Bronchial epithelial cell (primary cell): ENCODE measurements at regions not wholly inside any gene's neighbourhood (a gene's known extent, or its start where the extent isn't known, plus 50 kb on each side); places are given as distances from the start of the nearest gene placed in this dataset.

Experiments
- DNase-seq: peaks from one replicate; pipeline ENCODE4 v3.0.0-alpha.2; 2010; ENCODE audit warnings: low read depth
- FAIRE-seq: peaks from 2 replicates; lab custom pipeline; 2011; peaks lifted over from hg19 to GRCh38; lab: Jason Lieb, UNC
- H3K27me3 ChIP-seq: 2 replicates; pipeline ENCODE4 v1.5.1; 2011; ENCODE audit warnings: low read length; ENCODE audit not compliant: control insufficient read depth, insufficient read depth
- H3K36me3 ChIP-seq: 2 replicates; pipeline ENCODE4 v1.5.1; 2011; ENCODE audit warnings: low read length; ENCODE audit not compliant: control insufficient read depth, insufficient read depth
- H3K4me3 ChIP-seq: 2 replicates; pipeline ENCODE4 v1.5.1; 2011; ENCODE audit warnings: mild to moderate bottlenecking, low read depth, low read length, control low read depth
- TF ChIP-seq, protein P1 (sequence below): IDR thresholded peaks from 2 replicates; pipeline ENCODE4 v1.5.1; 2011; ENCODE audit warnings: mild to moderate bottlenecking, moderate library complexity, low read length, control low read depth, inconsistent platforms; ENCODE audit not compliant: insufficient read depth, severe bottlenecking

DNA sequence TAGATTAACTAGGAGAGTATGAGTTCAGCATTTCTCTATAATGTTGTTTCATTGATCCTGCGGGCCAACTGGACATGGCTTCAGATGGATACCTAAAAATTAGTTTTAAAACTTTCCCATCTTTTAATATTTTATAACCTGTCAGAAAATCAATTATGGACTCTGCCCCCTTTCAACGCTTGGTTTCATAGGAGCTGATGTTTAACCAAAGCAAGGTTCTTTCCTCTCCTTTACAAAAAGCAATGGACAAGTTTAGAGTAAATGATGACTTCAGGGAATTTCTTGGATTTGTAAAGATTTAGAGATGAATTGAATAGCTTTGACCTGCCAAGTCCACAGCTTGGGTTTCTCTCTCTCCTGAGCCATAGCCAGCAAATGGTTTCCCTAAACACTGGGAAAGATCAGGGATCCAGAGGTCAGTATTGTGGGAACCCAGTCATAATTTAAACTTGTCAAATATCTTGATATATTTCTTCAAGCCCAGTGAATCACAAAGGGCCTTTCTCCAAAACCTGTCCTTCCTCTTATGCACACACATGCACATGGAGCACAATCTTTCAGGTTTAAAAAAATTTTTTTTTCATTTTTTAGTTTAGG, 177.1 kb downstream of the EVX1 start:
- H3K27me3 ChIP-seq, result no peaks in the 10 kb centered on the region
- TF ChIP-seq, protein P1, sequence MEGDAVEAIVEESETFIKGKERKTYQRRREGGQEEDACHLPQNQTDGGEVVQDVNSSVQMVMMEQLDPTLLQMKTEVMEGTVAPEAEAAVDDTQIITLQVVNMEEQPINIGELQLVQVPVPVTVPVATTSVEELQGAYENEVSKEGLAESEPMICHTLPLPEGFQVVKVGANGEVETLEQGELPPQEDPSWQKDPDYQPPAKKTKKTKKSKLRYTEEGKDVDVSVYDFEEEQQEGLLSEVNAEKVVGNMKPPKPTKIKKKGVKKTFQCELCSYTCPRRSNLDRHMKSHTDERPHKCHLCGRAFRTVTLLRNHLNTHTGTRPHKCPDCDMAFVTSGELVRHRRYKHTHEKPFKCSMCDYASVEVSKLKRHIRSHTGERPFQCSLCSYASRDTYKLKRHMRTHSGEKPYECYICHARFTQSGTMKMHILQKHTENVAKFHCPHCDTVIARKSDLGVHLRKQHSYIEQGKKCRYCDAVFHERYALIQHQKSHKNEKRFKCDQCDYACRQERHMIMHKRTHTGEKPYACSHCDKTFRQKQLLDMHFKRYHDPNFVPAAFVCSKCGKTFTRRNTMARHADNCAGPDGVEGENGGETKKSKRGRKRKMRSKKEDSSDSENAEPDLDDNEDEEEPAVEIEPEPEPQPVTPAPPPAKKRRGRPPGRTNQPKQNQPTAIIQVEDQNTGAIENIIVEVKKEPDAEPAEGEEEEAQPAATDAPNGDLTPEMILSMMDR, result no peak
- FAIRE-seq (no peak), DNase-seq (no peak)
- no peak overlapping the region for H3K4me3 ChIP-seq
- H3K36me3 ChIP-seq, result no peaks in the 10 kb centered on the region

DNA sequence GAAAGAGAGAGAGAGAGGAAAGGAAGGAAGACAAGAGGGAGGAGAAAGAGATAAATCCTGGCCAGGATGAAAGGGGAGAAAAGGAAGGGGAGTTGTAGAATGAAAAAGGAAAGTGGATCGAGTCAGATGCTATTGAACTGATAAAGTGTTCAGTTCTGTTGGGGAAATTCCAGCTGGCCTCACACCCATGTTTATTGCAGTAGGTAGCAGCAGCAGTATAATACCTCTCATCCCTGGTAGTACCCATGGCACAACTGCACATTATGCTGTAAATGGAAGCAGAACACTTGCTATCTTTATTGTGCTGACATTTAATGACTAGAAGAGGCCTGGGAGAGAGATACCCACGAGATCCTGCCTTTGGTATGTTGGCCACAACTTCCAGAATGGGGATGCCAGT, 178.1 kb downstream of the EVX1 start:
- Histone ChIP-seq H3K36me3 (no peaks in the 10 kb centered on the region), H3K4me3 (no peak overlapping the region), H3K27me3 (no peaks in the 10 kb centered on the region)
- DNase-seq (no peak), FAIRE-seq (peak; percentile 86)
- TF ChIP-seq, protein P1, result no peak

- Histone ChIP-seq H3K36me3 (no peaks in the 10 kb centered on the region), H3K27me3 (no peaks in the 10 kb centered on the region), H3K4me3 (no peak overlapping the region)
- TF ChIP-seq, protein P1, result no peak
- DNase-seq (peak; percentile 93), FAIRE-seq (no peak)
Observed at GRCh38 chr7:27423290-27423689, 180.7 kb downstream of the EVX1 start.

DNA sequence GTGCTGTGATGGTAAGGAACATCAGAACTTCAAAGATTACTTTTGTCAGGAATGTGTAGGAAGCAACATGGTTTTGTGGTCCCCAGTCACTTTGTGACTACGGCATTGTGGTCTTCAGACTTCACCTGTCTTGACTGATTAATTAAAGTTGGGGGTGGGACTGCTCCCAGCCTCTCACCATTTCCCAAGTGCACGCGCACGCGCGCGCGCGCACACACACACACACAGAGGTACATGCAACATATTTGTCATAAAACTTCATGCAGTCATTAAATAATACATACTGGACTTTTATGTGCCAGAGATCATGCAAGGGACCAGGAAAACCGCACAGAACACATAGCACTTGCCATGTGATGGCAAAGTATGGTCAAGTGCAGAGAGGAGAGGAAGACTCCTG, 181.2 kb downstream of the EVX1 start:
- H3K36me3 ChIP-seq, result no peaks in the 10 kb centered on the region
- no peak for FAIRE-seq
- DNase-seq, result no peak
- no peak overlapping the region for H3K4me3 ChIP-seq
- no peaks in the 10 kb centered on the region for H3K27me3 ChIP-seq
- TF ChIP-seq, protein P1, result no peak

DNA sequence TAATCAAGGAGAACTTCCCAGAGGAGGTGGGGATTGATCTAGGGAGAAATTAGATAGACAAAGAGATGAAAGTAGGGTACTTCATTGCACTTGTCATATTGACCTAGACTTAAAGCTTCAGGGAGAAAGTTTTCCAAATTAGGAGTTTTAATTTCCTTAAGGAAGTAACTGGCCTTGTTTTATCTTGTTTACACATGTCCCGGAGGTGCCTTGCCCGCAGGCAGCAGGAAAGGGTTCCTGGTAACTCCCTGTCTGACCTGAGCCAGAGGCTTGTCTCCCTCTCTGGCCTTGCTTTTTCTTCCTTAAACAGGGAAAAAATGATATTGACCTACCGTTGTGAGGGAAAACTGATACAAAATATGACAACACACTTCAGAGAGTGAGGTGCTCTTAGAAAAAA, 181.6 kb downstream of the EVX1 start:
- FAIRE-seq (no peak), DNase-seq (peak; percentile 81)
- Histone ChIP-seq H3K4me3 (no peak overlapping the region), H3K36me3 (no peaks in the 10 kb centered on the region), H3K27me3 (no peaks in the 10 kb centered on the region)
- TF ChIP-seq, protein P1, result no peak

DNA sequence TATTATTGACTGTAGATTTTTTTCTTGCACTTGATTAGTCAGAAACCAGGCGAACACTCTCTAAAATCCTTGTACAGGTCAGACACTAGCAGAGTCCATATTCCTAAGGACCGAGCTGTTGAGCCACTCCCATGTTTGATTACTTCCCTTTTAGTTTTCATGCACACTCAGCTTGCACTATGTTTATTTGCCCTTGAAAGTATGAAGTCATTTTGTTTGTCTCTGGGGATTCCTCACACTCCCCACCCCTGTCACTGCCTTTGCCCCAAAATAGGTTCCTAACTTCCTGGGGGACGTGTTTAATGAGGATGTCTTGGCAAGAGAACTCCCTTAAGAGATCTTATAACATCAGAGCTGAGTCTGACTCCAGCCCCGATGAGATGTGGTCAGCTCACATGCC, 182.1 kb downstream of the EVX1 start:
- Histone ChIP-seq H3K4me3 (no peak overlapping the region), H3K36me3 (no peaks in the 10 kb centered on the region), H3K27me3 (no peaks in the 10 kb centered on the region)
- no peak for FAIRE-seq
- TF ChIP-seq, protein P1, result no peak
- peak; percentile 26 for DNase-seq
